Activated CD8-positive, alpha-beta T cell treated with anti-CD3 and anti-CD28 coated beads, Interleukin-2, amount 10 ng/mL, durations not matched to agents 7 days and 5 days (primary cell): ENCODE measurements at regions not wholly inside any gene's neighbourhood (a gene's known extent, or its start where the extent isn't known, plus 50 kb on each side); places are given as distances from the start of the nearest gene placed in this dataset.

Experiments used
- ATAC-seq: fragments of 150-1000 bp; cut with Tn5 transposase; one replicate; pipeline ENCODE4 v1.10.0; 2021; ENCODE audit warnings: moderate library complexity
- CTCF ChIA-PET: fragments of 350-600 bp; sonication (Branson Sonifier 250); formaldehyde crosslinking; loops from one replicate; lab custom pipeline; 2021; ENCODE audit warnings: antibody characterized with exemption; lab: Charles Lee
- POLR2A ChIA-PET: fragments of 350-600 bp; sonication (Branson Sonifier 250); formaldehyde crosslinking; loops from one replicate; lab custom pipeline; 2021; ENCODE audit warnings: antibody characterized with exemption; lab: Charles Lee
- DNase-seq: peaks from one replicate; pipeline ENCODE4 v3.0.0-alpha.2; 2020
- H3K27ac Mint-ChIP-seq: one replicate; pipeline ENCODE4 v1.8.0; 2021; ENCODE audit warnings: mild to moderate bottlenecking, mixed read lengths
- H3K27me3 Mint-ChIP-seq: one replicate; pipeline ENCODE4 v1.8.0; 2021; ENCODE audit warnings: low read depth, mixed read lengths
- H3K36me3 Mint-ChIP-seq: one replicate; pipeline ENCODE4 v1.8.0; 2021; ENCODE audit warnings: low read depth, mixed read lengths
- H3K4me1 Mint-ChIP-seq: one replicate; pipeline ENCODE4 v1.8.0; 2021; ENCODE audit warnings: low read depth, mixed read lengths
- H3K4me3 Mint-ChIP-seq: one replicate; pipeline ENCODE4 v1.8.0; 2021; ENCODE audit warnings: mild to moderate bottlenecking, mixed read lengths
- H3K9me3 Mint-ChIP-seq: one replicate; pipeline ENCODE4 v1.8.0; 2022; ENCODE audit warnings: mixed read lengths; ENCODE audit not compliant: insufficient read depth

GRCh38 chr3:42012383-42012934 lies 50.6 kb upstream of the ULK4 start:
- Mint-ChIP-seq H3K27me3 (no peaks in the 10 kb centered on the region), H3K36me3 (peaks cover 12% of the 10 kb centered on the region), H3K4me3 (peak overlapping the region; percentile 83), H3K4me1 (peaks cover 32% of the 10 kb centered on the region), H3K27ac (peak overlapping the region; percentile 96), H3K9me3 (no peaks in the 10 kb centered on the region)
- POLR2A ChIA-PET = interaction anchor here (0.6 to 1.3 kb wide), 5 partner anchors 9 to 50 kb away, joined by 3 to 9 read pairs (median 4); partner anchors contain the start of gene ULK4
- ATAC-seq (peak; percentile 8), DNase-seq (peak; percentile 25)
- CTCF ChIA-PET = interaction anchor here (1.0 to 1.3 kb wide), 3 partner anchors 14 to 88 kb away, joined by 3 to 5 read pairs (median 3); no protein-coding TSS in a partner anchor
